ENCODE measurements at regions not wholly inside any gene's neighbourhood (a gene's known extent, or its start where the extent isn't known, plus 50 kb on each side); places are given as distances from the start of the nearest gene placed in this dataset.

- H3K4me3 ChIP-seq (ENCODE audit: low read depth, low read length) = no peak overlapping the region
- H3K9me3 ChIP-seq (ENCODE audit: severe bottlenecking) = no peaks in the 10 kb centered on the region
- H3K27me3 ChIP-seq (ENCODE audit: insufficient read depth, low read depth, severe bottlenecking) = no peaks in the 10 kb centered on the region
- no peak overlapping the region for H3K27ac ChIP-seq
- TF ChIP-seq CTCF (IDR thresholded peaks at IDR 0.05; ENCODE audit: low read depth, low read length) = no peak
- DNase-seq = no peak
- H3K36me3 ChIP-seq = no peaks in the 10 kb centered on the region
Observed at GRCh38 chr13:65907666-65908525, 1322.2 kb downstream of the PCDH9 start.

- Histone ChIP-seq H3K27ac (no peak overlapping the region), H3K27me3 (ENCODE audit: insufficient read depth, low read depth, severe bottlenecking) (no peaks in the 10 kb centered on the region), H3K4me3 (ENCODE audit: low read depth, low read length) (no peak overlapping the region), H3K9me3 (ENCODE audit: severe bottlenecking) (no peaks in the 10 kb centered on the region), H3K36me3 (no peaks in the 10 kb centered on the region)
- no peak for DNase-seq
- no peak for TF ChIP-seq CTCF (IDR thresholded peaks at IDR 0.05; ENCODE audit: low read depth, low read length)
Observed at GRCh38 chr13:65901723-65902122, 1328.4 kb downstream of the PCDH9 start.

- DNase-seq = no peak
- H3K27ac ChIP-seq = no peak overlapping the region
- H3K4me3 ChIP-seq (ENCODE audit: low read depth, low read length) = no peak overlapping the region
- H3K27me3 ChIP-seq (ENCODE audit: insufficient read depth, low read depth, severe bottlenecking) = no peaks in the 10 kb centered on the region
- H3K9me3 ChIP-seq (ENCODE audit: severe bottlenecking) = no peaks in the 10 kb centered on the region
- no peaks in the 10 kb centered on the region for H3K36me3 ChIP-seq
- no peak for TF ChIP-seq CTCF (IDR thresholded peaks at IDR 0.05; ENCODE audit: low read depth, low read length)
Observed at GRCh38 chr13:65894049-65894448, 1336.1 kb downstream of the PCDH9 start.

GRCh38 chr13:65892859-65893258 is 1337.3 kb downstream of the PCDH9 start:
- TF ChIP-seq CTCF (IDR thresholded peaks at IDR 0.05; ENCODE audit: low read depth, low read length) = no peak
- no peak for DNase-seq

GRCh38 chr13:65889368-65889767 is 1340.8 kb downstream of the PCDH9 start:
- Histone ChIP-seq H3K9me3 (ENCODE audit: severe bottlenecking) (no peaks in the 10 kb centered on the region), H3K27me3 (ENCODE audit: insufficient read depth, low read depth, severe bottlenecking) (no peaks in the 10 kb centered on the region), H3K36me3 (no peaks in the 10 kb centered on the region), H3K27ac (no peak overlapping the region), H3K4me3 (ENCODE audit: low read depth, low read length) (no peak overlapping the region)
- DNase-seq = no peak
- no peak for TF ChIP-seq CTCF (IDR thresholded peaks at IDR 0.05; ENCODE audit: low read depth, low read length)

More at GRCh38 chr13:65892859-65893258, 1337.3 kb downstream of the PCDH9 start:
- H3K4me3 ChIP-seq (ENCODE audit: low read depth, low read length) = no peak overlapping the region
- H3K27me3 ChIP-seq (ENCODE audit: insufficient read depth, low read depth, severe bottlenecking) = no peaks in the 10 kb centered on the region
- no peaks in the 10 kb centered on the region for H3K36me3 ChIP-seq
- no peak overlapping the region for H3K27ac ChIP-seq
- no peaks in the 10 kb centered on the region for H3K9me3 ChIP-seq (ENCODE audit: severe bottlenecking)

GRCh38 chr13:65882810-65883209 is 1347.3 kb downstream of the PCDH9 start:
- DNase-seq = no peak
- no peak for TF ChIP-seq CTCF (IDR thresholded peaks at IDR 0.05; ENCODE audit: low read depth, low read length)
- Histone ChIP-seq H3K27ac (no peak overlapping the region), H3K9me3 (ENCODE audit: severe bottlenecking) (no peaks in the 10 kb centered on the region), H3K36me3 (no peaks in the 10 kb centered on the region), H3K4me3 (ENCODE audit: low read depth, low read length) (no peak overlapping the region), H3K27me3 (ENCODE audit: insufficient read depth, low read depth, severe bottlenecking) (no peaks in the 10 kb centered on the region)
